IPS DF 4.7 (cell line): ENCODE measurements at regions not wholly inside any gene's neighbourhood (a gene's known extent, or its start where the extent isn't known, plus 50 kb on each side); places are given as distances from the start of the nearest gene placed in this dataset.

ENCODE experiments used
- DNase-seq: peaks from one replicate; pipeline ENCODE4 v3.0.0-alpha.2; 2013; ENCODE audit warnings: low spot score; ENCODE audit errors: extremely low read depth

DNA sequence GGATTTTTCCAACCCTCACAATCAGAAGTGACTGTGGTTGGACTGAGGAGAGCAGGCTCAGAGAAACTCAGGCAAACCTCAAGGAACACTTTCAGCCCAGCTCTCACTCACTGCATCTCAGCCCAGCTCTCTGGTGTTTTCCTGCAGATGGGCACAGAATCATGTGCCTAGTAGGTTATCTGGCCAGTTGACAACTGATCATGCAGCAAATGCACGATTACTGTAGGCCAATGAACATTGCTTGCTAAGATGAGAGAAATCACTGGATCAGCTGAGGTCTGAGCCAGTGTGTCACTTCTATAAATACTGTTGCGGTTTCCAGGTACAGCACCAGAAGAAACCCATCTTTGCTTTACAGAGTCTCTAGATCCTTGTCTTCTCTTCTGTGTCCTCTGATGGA lies 540.5 kb downstream of the CD83 start:
- DNase-seq = no peak

DNA sequence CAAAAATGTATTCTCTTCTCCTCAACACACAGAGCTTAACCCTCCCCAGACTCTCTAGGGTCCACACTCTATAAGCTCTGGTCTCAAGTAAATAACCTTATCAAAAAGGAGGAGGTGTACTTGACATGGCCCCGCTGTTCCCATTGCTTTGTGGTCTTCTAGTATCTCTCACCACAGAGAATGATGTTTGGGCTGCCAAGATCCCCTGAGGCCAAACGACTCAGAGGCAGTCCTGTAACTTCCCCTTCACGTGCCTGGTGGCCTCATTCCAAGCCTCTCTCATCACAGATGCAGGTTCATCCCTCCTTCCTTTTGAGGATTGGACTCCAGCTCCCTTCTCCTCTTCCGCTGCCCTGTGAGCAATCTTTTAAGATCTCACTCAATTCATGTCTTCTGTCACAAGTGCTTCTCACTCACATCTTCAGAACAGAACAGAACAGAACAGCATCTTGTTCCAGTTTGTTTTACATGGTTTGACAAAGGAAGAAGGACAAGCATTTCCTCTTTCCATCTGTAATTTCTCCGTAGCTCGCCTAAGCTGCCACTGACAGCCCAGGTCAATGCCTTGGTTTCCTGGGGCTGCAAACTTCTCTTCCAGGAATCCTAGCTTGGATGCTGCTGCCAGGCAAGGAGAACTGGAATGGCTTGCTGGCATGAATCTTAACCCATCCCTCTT lies 541.5 kb downstream of the CD83 start:
- no peak for DNase-seq

DNA sequence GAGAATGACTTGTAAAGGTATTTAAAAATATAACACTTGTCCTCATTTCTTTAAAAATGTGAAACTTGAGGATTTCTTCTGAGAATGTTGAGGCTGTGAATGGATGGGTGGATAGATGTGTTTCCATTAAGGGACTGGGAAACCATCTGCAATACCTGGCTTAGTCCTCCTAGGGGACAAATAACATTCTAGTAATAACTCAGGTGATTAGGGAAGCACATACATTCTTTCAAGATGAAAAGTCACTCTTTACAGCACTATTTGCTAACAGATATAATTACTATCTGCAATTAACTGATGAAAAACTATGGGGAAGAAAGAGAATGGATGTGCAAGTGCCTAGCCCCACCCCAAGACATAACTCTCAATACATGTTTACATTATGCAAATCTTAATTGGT lies 542.3 kb downstream of the CD83 start:
- DNase-seq = no peak

DNA sequence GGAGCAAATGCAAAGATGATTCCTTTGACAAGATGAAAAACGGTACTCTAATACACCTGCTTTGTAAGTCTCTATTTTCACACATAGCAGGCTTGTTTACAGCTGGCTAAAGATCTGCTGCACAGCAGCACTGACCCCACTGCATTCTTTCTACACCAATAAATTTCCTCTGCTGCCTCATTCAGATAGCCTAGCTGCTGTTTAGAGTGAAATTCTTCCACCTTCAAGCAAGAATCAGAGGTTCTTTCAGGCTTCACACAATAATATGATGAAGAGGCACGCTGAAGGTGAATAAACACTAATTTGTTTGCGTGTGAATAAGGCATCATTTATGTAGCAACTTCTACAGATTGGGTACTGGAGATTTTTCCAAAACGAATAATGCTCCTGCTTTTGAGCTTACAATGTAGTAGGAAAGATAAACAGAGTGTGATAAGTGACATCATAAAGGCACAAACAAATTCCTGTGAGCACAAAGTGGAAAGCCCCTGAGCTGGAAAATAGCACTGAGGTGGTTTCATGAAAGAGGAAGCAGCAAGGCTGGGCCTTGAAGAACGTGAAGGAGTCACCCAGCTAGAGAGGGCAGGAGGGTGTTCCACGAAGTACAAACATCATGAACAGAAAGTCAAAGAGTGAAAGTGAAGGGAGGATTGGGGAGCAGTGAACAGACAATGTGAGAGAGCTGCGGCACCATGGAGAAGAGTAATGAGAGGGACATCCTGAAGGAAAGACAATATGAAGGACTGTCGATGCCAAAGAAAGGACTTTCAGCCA lies 543.4 kb downstream of the CD83 start:
- no peak for DNase-seq

DNA sequence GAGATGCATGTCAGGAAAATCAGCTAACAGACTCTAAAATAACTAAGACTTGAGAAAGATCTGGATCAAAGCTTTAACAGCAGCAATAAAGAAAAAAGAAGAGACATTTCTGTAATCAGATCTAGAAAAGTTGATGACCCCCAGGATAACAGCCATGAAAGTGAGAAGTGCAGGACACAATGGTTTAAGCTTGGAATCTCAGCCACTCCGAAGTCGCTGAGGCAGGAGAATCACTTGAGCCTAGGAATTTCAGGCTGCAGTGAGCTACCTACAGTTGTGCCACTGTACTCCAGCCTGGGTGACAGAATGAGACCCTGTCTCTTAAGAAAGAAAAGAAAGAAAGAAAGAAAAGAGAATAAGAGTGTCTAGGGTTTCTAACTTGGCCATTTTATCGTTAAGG lies 544.1 kb downstream of the CD83 start:
- DNase-seq = no peak

DNA sequence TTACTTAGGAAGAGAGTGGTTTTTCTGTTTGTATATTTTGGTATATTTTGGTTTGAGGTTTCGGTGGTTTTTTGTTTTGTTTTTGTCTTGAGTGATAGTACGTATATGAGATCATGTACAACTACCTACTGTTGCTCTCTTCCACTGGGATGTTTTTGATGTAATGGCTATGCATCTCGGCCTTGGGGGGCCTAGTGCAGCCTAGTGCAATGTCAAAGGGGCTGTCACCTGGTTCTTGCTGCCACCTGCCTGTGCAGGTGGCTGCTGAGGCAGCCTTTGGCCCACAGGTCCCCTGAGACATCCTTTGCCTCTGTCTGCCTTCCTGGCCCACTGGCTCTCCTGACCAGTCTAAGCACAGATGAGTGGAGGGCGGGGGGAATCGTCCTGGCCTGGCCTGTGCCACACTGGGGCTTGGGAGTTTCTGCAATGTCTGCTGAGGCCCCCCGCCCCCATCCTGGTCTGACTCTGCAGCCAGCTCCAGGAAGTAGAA lies 546.6 kb downstream of the CD83 start:
- no peak for DNase-seq

DNA sequence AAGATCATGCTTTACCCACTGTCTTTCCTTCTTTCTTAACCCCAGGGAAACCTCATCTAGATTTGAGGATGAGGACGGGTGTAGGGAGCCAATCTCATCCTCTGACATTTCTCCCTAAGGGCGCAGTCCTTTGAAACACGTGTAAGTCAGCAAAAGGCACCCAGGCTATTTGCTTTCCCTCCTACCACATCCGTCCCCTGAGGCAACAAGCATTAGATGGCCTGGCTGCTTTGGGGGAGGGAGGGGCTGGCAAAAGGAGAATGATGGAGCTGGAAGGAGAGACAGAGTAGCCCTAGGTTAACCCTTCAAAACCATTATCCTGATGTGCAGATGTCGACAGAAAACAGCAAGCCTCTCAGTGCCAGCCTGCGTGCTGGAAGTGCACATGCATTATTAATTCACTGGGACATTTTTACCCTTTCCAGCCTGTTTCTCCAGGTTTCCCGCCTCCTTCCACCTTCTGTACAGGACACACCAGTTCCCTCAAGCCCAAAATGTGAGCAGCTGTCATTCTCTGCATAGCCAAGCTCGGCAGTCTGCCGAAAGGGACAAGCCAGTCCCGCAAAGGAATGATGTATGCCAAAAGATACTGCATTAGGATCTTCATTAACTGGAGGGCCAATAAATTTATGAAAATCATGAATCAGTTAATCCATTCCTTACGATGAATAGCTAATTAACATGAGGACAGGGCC lies 547.2 kb downstream of the CD83 start:
- no peak for DNase-seq

DNA sequence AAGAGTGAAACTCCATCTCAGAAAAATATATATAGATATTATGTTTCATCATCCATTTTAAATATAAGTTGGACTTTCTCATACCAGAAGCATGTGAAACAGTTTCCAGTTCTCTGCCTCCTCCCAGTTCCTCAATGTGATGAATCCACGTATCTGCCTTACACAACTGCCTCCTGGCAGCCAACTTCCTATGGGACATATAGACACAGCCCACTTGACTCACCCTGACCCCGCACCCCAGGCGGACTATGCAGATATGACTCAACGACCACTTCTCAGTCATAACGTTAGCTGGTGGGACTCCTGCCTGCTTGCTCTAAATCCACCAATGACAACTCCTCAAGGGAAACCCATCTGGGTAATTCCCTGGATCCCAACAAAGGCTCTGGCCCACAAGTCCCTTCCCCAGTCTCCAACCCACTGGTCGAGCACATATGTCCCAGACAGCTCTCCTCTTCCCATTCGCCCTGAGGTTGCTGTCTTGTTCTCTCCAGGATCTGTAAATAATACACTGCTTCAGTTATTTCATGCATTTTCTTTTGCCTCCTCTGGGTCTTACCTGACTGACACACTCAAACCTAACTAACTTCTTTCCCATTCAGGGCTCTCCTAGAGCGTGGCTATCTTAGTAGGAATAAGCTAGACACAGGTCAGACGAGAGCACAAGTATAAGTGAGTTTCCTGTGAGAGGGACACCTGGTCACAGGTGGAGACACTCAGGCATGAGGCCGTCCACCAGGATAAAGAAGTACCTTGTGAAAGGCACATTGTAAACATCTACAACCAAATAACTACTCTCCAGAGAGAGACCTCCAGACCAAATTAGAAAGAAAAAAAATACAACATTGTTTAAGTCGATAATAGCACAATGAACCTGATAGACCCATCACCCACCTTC lies 548.5 kb downstream of the CD83 start:
- DNase-seq = no peak

DNA sequence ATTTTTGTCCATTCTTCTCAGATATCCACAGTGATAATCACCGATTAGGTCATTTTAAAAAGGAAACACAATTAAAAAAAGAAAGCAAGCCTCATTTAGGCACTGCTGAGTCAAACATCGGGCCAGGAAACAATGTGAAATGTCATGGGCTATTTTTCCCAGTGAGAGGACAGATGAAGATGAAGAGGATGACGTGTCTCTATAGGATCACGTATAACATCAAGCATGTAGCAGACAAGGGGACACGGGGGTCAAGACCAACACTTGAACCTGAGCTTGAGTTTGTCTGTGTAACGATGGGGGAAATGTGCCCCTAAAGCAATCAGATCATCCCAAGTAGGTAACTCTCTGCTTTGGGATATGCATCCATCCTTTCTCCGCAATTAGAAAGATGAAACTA lies 553.2 kb downstream of the CD83 start:
- no peak for DNase-seq

DNA sequence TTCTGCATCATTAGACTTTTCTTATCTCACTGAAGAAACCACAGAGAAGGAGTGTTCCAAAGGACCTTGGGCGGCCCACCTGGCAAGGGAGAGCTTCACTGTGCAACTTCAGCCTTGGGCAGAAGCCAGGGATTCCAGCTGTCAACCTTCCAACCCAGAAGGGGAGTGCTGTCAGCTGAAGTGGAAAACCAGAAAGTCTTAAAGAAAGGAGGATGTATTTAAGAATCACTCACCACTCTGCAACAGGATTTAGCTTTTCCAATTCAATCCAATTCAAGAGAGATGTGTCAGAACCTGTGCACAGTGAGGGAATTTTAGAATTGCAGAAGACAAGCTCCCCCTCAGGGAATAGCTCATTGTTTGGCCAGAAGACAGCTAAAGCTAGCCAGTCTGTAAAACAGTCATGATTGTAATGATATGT lies 553.7 kb downstream of the CD83 start:
- no peak for DNase-seq

DNA sequence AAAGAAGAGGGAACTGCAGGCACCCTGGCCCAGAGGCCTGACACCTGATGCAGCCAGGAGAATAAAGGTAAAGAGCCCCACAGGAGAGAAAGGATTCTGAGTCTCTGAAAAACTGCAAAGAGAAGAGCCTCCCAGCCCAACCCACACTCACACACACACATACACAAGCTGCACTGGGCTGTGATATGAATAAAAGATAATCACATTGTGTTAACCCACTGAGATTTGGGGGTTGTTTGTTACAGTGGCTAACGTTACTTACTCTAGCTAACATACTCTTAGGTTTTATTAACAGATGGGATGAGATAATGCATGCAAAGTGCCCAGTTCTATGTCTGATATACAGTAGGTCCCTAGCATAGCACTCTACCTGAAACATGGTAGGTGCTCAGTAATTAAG lies 554.4 kb downstream of the CD83 start:
- no peak for DNase-seq

DNA sequence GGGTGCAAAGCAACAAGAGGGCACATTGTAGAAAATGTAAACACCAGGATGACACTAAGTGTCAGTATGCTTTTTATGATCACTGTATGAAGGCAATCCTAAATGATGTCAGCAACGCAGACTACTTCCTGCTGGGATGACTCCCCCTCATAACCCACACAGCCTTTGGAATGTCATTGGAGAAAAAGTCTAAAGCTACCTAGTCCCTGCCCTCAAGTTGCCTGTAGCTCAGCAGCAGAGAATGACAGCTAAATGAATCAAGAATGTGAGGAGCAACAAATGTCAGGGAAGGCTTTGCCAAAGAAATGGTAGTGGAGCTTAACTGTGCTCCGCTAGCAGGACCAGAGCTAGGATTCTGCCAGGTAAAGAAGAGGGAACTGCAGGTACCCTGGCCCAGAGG lies 555.6 kb downstream of the CD83 start:
- no peak for DNase-seq

DNA sequence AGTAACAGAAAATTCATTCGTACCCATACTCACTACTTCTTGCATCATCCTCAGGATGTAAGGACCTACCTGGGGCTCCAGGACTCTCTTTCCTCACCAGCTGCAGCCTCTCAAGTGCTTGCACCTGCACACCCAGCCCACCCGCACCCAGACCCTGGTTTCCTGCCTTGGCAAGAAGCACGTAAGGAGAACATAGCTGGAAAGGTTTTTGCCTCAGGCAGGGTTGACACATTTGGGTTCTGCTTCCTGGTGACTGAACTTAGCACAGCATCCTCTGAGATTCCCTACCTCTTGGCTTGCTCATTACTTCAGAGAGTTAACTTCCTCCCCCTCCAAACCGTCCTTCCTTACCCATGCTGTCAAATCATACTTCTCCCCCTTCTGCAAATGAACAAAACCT lies 556.9 kb downstream of the CD83 start:
- no peak for DNase-seq

DNA sequence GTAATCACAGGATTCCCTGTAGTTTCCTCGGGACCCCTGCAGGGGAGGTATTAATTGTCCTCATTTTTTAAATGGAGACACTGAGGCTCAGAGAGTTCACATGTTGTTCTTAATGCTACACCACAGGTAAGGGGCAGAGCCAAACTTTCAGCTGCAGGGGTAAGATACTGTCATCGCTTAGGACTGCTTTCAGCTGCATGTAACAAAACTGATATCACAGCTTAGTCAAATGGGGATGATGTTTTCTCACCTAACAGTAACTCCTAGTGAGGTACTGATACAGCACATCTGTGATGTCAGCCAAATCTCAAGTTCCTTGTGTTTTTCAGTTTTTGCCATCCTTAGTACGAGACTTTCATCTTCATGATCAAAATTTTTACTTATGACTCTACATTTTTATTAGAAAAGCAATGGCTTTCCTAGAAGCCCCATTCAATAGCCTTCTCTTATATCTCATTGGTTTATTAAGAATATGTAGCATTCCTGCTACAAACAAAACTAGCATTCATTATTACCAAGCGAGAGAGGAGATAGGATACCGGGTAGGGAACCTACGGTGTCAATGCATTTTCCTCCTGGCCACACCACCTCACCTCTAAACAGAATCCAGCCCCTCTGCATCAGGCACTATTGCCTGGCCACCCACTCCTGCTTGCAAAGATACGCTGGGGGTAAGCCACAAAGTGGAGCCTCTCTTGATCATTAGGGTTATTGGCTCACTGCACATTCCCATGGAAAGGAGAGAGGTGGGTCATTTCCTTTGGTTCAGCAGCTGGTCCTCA lies 557.5 kb downstream of the CD83 start:
- no peak for DNase-seq

DNA sequence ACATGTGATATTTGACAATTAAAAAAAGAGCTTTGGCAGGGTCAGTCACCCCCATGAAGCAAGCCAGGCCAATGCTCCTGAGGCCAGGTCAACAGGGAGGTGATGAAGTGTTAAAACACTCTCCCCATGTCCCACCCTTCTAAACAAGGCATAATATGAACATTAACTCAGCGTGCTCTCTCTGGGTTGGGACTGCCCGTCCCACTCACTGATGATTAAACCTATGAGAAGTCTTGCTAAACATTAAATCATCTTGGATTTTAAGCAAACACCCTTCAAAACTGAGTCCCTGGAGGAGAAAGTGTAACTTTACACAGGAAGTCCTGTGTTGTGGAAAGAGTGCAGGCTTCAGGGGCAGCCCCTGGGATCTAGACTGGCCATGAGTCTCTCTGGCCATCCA lies 558.5 kb downstream of the CD83 start:
- DNase-seq = no peak

DNA sequence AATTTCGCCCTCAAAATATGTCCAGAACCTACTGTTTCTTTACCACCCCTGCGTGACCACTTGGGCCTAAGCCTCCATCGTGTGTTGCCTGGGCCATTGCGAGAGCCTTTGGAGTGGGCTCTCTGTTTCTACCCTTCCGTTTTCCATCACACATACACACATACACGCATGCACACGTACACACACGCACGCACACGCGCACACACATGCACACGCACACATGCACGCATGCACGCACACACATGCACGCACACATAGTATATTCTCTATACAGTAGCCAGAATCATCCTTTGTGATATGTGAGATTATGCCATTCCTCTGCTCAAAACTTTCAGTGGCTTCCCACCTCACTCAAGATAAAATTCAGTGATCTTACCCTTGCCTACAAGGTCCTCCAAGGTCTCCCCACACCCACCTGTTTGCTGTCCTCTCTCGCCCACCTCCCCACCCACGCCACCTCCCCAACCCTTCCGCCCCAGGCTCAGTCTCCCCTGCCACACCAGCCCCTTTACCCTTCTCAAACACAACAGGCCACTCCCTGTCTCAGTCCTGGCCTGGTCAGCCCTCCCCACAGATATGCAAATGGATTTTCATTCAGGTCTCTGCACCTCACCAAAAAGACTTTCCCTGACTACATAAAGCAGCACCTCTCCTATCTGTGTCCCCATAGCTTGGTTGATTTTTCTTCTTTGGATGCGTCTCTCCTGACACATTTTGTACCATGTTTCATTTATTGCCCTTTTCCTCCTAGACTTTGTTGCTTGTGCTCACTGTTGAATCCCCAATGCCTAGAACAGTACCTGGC lies 559.6 kb downstream of the CD83 start:
- DNase-seq = no peak

DNA sequence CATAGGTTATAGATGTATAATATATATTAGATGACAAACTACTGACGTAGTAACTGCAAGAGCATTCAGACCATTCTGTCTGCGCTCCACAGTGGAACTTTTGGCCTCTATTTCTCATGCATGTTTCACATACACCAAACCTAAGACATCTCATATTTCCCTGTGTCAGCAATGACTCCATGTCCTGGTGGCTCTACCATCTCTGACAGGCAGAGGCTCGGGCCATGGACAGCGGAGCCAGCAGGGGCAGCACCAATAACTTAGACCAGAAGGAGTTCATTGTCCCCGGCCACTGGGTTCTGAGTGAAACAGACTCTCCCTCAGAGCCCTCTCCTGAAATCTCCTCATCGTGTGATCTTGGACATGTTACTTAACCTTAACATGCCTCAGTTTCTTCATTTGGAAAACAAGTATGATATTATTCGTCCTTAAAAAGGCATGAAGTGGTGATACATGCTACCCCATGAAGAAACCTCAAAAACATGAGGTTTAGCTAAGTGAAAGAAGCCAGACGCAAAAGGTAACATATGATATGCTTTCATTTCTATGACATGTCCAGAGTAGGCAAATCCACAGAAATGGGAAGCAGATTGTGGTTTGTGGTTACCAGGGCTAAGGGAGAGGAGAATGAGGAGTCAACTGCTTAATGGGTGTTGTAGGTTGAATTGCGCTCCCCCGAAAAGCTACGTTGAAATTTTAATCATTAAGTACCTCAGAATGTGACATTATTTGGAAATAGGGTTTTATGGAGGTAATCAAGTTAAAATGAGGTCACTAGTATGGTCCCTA lies 564.0 kb upstream of the JARID2 start:
- no peak for DNase-seq

DNA sequence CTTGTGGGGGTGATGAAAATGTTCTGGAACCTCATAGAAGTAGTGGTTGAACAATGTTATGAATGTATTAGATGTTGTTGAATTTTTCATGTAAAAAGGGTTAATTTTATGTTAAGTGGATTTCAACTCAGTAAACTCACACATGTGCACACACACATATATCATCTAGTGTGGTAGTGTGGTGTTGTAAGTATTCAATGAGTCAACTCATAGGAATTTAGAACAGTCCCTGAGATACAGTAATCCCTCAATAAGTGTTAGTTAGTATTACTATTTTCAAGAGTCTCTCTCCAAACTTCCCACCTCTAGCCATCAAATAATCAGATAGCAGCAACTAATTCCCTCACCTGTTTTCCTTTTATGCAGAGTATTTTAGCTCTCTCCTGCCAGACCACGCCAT lies 563.1 kb upstream of the JARID2 start:
- no peak for DNase-seq

DNA sequence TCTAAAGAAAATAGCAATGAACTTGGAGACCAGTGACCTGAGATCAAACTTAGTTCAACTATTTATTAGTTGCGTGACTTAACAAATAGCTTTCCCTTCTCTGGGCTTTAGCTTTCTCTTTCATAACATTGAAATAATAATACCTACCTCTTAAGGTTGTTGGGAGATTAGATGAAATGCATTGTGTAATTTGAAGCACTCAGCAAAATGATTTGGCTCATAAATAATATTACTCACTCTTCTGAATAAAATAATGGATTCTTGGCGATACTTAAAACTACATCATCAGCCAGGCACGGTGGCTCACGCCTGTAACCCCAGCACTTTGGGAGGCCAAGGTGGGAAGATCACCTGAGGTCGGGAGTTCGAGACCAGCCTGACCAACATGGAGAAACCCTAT lies 556.2 kb upstream of the JARID2 start:
- DNase-seq = no peak
